Caki2 (cell line): ENCODE measurements at regions not wholly inside any gene's neighbourhood (a gene's known extent, or its start where the extent isn't known, plus 50 kb on each side); places are given as distances from the start of the nearest gene placed in this dataset.
"Not testable (repeated sequence)": the region's sequence is repeated elsewhere in the genome, so short reads cannot be mapped to it uniquely, and the experiment has no call there.

Experiments
- DNase-seq: peaks from one replicate; pipeline ENCODE4 v3.0.0-alpha.2; 2015; ENCODE audit warnings: low read depth
- in situ Hi-C: cut with HindIII; loops from 2 replicates; pipeline ENCODE4 v1.10.0; 2016; ENCODE audit warnings: low sequenced_read_pairs, low pct_unique_long_range_greater_than_20kb, mixed read lengths

DNA sequence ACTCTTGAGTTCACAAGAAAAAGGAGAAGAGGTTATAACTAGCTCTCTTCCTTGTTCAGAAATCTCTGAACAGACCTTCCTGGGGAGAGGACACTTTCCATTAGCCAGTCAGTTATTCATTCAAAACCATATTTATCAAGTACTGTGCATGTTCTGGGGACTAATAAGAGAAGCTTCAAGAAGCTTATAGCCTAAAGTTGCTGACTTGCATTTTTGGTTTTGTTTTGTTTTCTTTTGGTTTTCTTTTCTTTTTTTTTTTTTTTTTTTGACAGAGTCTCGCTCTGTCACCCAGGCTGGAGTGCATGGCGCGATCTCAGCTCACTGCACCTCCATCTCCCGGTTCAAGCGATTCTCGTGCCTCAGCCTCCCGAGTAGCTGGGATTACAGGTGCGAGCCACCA, 471.4 kb downstream of the KLF12 start:
- DNase-seq: no peak
- in situ Hi-C loops: no loop called here

DNA sequence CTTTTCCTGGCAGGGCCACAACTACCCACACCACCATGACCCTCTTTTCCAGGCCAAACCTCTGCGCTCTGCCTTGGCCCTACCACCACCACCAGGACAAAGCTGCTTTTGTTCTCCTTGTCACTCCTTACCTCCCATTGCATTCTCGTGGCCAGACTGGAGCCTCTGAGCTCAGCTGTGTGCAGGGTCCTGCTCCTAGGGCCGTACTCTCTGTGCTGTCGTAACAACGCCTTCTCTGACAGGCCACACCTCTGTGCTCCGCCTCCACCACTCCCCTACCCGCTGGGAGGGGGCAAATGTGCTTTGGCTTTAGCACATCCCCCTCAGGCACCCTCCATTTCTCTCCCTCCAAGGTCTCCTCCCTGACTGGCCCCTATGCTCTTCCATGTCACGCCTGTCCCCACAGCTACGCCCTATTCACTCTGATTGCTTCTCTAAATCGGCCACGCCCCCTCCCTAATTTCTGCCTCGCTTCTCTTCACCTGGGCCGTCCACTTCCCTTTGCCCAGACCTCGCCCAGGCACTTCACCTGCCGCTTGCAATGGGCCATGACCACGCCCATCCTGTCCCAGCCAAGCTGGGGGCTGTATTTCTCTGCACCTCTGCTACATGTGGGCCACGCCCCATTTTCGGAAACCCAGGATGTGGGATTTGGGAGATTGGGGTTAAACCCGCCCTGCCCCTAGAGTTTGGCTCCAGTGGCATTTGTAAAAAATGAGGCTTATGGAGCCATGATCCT, 472.3 kb downstream of the KLF12 start:
- in situ Hi-C loops: no loop called here
- DNase-seq: no peak

DNA sequence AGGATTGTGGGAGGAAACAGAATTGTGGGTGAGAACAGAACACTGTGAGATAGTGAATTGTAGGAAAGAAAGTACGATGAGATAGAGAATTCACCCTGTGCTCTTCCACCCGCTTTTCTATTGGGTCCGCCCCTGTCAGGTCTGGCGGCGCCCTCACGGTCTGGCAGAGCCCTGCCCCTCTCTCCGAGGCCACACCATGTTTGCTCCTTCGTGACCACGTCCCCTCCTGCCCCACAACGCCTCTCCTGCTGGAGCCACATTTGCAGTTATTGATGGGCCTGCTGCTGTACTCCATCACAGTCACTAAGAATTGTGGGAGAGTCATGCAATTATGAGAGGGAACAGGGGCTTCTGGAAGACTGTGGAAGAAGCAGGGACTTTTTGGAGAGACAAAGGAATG, 473.1 kb downstream of the KLF12 start:
- no peak for DNase-seq
- in situ Hi-C loops: no loop called here

DNA sequence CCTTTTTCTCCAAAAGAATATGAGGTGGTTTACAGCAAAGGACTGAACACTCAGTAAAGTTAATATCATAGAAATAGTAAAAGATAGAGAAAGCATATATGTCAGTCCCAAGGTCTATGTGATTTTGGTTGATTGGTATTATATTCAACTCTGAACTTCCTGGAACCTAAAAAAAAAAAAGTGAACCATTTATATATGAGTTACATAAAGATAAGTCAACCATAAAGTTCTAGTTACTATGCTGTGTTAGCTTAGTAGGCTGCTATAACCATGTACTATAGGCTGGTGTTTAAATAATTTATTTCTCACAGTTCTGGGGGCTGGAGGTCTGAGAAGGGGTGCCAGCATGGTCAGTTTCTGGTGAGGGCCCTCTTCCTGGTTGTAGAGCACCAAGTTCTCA, 475.6 kb downstream of the KLF12 start:
- in situ Hi-C loops: no loop called here
- DNase-seq: no peak

DNA sequence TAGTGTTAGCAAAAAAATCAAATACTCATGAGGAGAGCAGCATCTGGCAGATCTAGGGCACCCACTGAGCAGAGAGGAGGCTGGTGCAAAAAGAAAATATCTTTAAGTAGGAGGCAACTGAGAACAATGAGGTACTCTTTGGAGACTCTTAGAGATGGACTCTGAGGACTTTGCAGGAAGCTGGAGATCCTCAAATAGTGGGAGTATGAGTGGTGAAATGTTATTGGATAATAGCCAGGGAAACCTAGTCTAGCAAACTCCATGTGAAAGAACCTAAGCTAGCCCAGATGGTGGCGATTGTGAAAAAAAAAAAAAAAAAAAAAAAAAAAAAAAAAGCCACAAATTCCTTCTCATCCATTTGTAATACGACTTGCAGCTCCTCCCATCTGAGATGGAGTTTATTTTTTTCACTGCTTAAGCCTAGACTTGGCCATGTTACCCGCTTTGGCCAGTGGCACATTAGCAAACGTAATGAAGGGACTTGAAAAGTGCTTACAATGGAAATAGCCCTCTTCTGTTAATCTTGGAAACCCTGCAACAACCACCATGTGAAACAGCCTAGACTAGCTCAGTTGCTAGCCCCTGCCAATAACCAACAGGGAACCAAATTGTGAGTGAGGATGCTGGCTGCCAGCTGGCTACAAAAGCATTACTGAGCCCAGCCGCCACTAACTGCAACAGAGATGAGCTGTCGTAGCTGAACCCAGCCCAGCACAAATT, 476.2 kb downstream of the KLF12 start:
- in situ Hi-C loops: no loop called here
- DNase-seq: no peak

DNA sequence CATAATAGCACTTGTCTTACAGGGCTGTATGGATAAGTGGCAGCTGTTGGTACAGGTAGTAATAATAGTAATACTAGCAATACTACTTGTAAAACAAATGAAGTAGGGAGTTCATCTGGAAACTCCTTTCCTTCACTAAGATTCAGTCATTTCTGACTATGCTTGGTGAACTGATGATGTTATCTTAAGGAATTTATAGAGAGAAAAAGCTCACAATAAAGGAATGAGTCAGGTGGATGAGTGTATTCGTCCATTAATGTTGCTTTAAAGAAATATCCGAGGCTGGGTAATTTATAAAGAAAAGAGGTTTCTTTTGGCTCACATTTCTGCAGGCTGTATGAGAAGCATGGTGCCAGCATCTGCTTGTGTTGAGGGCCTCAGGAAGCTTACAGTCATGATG, 477.3 kb downstream of the KLF12 start:
- DNase-seq: no peak
- in situ Hi-C loops: no loop called here

DNA sequence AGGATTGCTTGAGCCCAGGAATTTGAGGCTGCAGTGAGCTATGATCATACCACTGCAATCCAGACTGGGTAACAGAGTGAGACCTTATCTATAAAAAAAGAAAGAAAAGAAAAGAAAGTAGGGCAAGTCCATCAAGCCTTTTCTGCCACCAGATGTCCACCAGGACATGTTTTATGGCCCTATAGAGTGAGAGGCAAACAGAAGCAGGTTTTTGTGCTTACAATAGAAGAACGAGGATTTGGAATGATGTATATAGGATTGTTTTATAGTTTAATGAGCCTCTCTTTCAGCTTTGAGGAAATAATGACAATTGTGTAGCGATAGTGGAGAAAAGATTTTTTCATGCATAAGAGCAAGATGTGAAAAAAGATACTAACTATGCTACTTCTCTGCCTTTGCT, 480.5 kb downstream of the KLF12 start:
- in situ Hi-C loops: no loop called here
- DNase-seq: no peak

DNA sequence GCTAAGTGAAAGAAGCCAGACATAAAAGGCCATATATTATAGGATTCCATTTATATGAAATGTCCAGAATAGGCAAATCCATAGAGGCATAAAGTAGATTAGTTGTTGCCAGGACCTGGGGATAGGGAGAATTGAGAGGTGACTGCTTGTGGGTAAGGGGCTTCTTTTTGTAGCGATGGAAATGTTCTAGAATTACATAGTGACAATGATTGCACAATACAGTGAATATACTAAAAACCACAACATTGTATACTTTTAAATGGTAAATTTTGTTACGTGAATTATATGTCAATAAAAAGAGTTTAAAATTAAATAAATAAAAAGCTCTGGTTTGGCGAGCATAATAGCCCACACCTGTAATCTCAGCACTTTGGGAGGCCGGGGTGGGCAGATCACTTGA, 486.8 kb downstream of the KLF12 start:
- DNase-seq: no peak
- in situ Hi-C loops: no loop called here

DNA sequence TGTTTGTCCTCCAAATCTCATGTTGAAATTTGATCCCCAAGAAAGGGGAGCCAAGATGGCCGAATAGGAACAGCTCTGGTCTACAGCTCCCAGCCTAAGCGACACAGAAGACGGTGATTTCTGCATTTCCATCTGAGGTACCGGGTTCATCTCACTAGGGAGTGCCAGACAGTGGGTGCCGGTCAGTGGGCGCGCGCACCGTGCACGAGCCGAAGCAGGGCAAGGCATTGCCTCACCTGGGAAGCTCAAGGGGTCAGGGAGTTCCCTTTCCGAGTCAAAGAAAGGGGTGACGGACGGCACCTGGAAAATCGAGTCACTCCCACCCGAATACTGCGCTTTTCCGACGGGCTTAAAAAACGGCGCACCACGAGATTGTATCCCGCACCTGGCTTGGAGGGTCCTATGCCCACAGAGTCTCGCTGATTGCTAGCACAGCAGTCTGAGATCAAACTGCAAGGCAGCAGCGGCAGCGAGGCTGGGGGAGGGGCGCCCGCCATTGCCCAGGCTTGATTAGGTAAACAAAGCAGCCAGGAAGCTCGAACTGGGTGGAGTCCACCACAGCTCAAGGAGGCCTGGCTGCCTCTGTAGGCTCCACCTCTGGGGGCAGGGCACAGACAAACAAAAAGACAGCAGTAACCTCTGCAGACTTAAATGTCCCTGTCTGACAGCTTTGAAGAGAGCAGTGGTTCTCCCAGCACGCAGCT, 493.6 kb downstream of the KLF12 start:
- in situ Hi-C loops: not testable (repeated sequence)

DNA sequence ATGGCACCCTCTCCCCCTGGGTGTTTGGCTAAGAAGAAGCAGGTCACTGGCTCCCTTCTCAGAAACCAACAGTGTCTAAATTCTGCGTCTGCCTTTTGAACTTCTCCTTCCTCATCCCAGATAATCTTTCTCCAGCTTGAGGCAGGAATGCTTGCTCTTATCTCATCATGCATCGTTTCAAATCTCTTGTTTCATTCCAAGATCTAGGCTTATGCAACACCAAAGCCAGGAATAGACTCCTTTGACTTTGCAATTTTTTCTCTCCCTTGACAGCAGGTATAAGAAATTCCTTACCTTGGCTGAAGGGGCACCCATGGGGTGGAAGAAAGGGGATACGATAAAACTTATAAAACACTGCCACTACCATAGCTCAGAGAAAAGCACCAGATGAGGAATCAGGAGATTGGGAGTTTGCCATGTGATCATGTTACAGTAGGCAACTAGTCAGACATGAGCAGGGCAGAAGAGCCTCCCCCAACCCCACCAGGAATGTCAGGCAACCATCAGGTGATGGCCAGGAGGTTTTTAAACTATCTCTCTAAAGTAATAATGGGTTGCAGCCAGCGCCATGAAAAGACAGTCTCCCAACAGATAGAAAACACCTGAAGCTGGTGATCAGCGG, 498.9 kb downstream of the KLF12 start:
- no peak for DNase-seq
- in situ Hi-C loops: no loop called here

More for the DNA sequence above, 493.6 kb downstream of the KLF12 start:
- DNase-seq: not testable (repeated sequence)

DNA sequence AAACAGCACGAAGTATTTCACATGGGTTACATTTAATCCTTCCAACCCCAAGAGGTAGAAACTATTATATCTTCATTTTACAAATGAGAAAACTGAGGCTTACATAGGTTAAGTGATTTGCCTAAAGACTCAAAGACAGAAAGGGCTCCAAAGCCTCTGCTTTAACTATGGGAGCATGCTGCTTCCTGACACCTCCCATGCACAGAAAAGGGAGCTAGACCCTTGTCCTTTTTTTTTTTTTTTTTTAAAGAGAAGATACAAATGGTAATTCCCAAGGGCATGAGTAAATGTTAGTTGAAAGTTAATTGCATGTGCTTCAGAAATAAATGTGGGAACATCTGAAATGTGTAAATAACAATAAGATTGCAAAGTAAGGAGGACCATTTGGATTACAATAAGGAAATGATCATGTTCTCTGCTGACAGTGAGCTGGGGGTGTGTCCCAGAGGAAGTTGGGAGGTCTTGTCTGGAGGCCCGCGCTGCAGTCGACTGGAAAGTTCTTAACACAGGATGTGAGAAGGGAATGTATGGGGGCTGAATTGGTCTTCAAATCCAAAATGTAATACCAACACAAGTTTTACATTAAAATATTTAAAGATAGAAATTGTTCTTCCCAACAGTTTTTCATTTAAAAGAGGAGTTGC, 500.3 kb downstream of the KLF12 start:
- DNase-seq: no peak
- in situ Hi-C loops: no loop called here

DNA sequence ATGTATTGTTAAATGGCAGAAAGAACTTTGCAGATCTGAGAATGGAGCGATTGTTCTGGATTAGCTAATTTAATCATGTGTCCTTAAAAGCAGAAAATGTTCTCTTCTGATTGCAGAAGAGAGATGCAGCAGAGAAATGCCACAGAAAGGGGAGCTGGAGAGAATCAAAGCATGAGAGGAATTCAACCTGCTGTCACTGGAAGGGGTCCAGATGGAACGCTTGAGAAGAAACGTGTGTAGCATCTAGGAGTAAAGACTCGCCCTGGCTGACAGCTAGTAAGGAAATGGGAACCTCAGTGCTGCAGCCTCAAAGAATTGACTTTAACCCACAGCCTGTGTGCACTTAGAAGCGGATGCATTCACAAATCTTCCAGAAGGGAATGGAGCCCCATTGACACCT, 502.8 kb downstream of the KLF12 start:
- no peak for DNase-seq
- in situ Hi-C loops: no loop called here

DNA sequence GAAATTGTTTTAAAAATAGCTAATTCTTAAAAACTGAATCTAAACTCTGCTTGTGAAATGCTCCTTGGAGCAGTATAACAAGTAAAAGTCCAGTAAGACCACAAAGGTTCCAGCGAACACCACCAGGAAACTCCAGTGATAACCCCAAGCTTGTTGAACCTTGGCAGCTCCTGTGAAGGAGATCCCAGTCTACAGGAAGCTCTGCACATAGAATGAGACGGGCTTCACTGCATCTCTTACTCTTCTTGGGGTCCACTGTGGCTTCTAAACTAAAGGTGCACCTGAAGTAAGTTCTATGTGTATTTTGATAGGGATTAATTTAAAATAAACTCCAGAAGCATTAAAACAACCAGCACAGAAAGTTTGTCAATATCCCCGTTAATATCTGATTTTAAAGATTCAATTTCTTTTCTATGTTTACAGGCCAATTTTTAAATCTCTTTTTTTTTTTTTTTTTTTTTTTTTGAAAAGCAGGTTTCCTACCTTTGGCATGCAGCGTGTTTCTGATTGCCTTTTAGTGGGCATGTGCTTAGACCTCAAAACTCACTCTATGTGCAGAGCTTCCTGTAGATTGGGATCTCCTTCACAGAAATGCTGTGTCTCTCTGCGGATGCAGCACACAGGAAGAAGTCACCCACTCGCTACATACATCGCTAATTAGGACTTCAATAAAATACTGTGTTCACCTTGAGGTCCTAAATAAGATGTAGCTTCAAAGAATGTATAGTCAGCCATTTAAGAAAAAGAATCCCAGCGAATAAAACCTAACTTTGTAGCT, 508.5 kb downstream of the KLF12 start:
- in situ Hi-C loops: no loop called here
- no peak for DNase-seq

DNA sequence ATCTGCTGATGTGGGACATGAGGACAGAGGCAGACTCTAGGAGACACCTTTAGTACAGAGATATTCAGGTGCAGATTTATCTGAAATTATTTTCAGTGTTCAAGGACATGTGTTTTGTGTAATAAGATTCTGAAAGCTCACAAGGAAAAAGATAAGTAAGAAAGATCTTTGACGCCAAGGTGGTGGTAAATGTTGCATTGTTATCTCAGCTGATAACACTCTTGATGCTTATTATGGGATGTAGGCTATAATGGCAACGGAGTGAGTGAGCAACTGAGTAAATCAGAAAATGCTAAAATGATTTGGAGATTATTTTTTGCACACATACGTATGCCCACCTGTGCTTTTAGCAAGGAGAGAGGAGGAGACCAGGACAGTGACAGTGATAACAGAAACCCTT, 510.9 kb downstream of the KLF12 start:
- in situ Hi-C loops: no loop called here
- DNase-seq: no peak

DNA sequence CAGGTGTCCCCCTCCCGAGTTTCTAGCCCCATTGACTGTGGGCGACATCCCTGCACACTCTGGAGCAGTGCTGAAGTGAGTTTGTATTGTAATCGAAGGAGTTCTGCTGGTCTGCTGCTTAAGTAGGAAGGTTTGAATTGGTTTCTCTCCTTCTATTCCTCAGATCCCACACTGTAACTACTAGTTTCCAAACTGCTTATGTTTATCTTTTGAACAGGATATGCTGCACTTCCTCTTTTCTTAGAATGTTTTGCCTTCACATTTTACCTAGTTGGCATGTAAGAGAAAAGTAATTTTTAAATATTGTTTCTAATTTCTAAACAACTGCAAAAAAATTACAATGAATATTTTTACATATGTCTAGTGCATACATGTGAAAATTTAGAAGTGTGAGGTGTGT, 511.8 kb downstream of the KLF12 start:
- in situ Hi-C loops: no loop called here
- DNase-seq: no peak

DNA sequence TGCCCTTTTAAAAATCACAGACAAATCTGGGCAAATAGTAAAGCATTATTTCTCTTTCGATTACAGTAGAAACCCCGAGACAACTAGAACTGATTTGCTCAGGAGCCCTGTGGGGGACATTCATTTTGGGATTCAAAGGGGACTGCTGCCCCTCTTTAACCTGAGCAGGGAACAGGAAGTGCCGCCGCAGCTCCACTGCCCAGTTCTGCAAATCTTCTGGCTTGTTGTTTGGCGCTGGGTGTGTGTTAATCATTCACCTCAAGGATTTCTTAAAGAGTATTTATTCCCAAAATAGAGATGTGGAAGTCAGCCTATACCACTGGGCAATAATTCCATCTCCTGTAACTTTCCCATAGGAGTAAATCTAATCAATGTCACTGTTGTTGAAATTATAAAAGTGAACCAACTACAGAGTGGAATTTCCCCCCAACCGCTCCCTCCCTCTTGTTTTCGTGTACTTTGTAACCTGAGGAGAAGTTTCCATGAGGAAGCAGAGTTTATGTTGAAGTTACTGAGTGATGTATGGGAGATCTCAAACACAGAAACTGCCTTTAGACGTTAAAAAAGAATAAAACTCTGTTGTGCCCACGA, 515.8 kb downstream of the KLF12 start:
- DNase-seq: peak; percentile 29
- in situ Hi-C loops: no loop called here

DNA sequence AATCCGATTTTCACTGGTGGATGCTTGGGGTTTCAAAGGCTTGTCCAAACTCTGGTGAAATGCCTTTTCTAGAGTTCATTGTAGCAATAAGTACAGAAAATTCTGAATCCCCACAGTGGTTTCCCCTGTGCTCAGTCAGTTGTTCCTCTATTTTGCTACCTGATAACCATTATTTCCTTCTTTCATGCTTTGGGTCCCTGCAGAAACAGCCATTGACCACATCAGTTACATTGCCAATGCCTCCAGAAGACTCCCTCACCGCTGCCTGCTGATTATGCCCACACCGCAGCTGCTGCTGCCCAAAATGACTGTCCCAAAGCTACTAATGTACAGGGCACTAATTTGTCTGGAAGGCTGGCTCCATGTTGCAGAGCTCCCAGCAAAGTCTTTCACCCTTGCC, 517.3 kb downstream of the KLF12 start:
- no peak for DNase-seq
- in situ Hi-C loops: no loop called here
